CD4-positive, alpha-beta T cell treated with Interleukin-15 for 4 hours (primary cell): ENCODE measurements at regions not wholly inside any gene's neighbourhood (a gene's known extent, or its start where the extent isn't known, plus 50 kb on each side); places are given as distances from the start of the nearest gene placed in this dataset.

Experiments used
- DNase-seq: peaks from one replicate; pipeline ENCODE4 v3.0.0-alpha.2; 2020; ENCODE audit warnings: low spot score

- DNase-seq: no peak
Observed at GRCh38 chr5:74954919-74955318, 88.7 kb upstream of the FAM169A start.

- no peak for DNase-seq
Observed at GRCh38 chr5:74953937-74954720, 87.9 kb upstream of the FAM169A start.

GRCh38 chr5:74953554-74953936, 87.4 kb upstream of the FAM169A start:
- DNase-seq: no peak

GRCh38 chr5:74952406-74952805, 86.2 kb upstream of the FAM169A start:
- DNase-seq: no peak

GRCh38 chr5:74951865-74952264, 85.7 kb upstream of the FAM169A start:
- DNase-seq: no peak

GRCh38 chr5:74950836-74951515, 84.8 kb upstream of the FAM169A start:
- no peak for DNase-seq

GRCh38 chr5:74949976-74950375, 83.8 kb upstream of the FAM169A start:
- no peak for DNase-seq

GRCh38 chr5:74948031-74948546, 81.9 kb upstream of the FAM169A start:
- DNase-seq: no peak

GRCh38 chr5:74946471-74946870, 80.3 kb upstream of the FAM169A start:
- DNase-seq: no peak

GRCh38 chr5:74945561-74946165, 79.5 kb upstream of the FAM169A start:
- DNase-seq: no peak

GRCh38 chr5:74943905-74944304, 77.7 kb upstream of the FAM169A start:
- DNase-seq: no peak

GRCh38 chr5:74942622-74943286, 76.6 kb upstream of the FAM169A start:
- DNase-seq: no peak

- DNase-seq: no peak
Observed at GRCh38 chr5:74940782-74941353, 74.7 kb upstream of the FAM169A start.

- DNase-seq: no peak
Observed at GRCh38 chr5:74938250-74938933, 72.2 kb upstream of the FAM169A start.

GRCh38 chr5:74935752-74936091, 69.5 kb upstream of the FAM169A start:
- no peak for DNase-seq

GRCh38 chr5:74934949-74935751, 69.0 kb upstream of the FAM169A start:
- DNase-seq: peak; percentile 30

GRCh38 chr5:74927336-74927735, 61.1 kb upstream of the FAM169A start:
- no peak for DNase-seq

- DNase-seq: peak; percentile 26
Observed at GRCh38 chr5:74919487-74919886, 53.3 kb upstream of the FAM169A start.

GRCh38 chr5:74919041-74919440, 52.9 kb upstream of the FAM169A start:
- DNase-seq: no peak

GRCh38 chr5:74918232-74918669, 52.1 kb upstream of the FAM169A start:
- no peak for DNase-seq
